ENCODE measurements at regions not wholly inside any gene's neighbourhood (a gene's known extent, or its start where the extent isn't known, plus 50 kb on each side); places are given as distances from the start of the nearest gene placed in this dataset.

DNA sequence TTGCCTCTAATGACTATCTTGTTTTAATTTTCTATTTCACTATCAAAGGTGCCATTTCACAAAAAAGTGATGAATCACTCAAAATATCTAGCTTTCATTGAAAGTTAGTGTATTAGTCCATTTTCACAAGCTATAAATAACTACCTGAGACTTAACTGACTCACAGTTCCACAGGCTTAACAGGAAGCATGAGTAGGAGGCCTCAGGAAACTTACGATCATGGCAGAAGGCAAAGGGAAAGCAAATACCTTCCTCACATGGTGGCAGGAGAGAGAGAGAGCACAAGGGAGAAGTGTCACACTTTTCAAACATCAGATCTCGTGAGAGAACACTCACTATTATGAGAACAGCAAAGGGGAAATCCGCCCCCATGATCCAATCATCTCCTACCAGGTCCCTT, 1220.4 kb upstream of the ZEB2 start:
- TF ChIP-seq POLR2AphosphoS5 (IDR thresholded peaks at IDR 0.05; ENCODE audit: low read depth) = no peak
- TF ChIP-seq, protein P1, sequence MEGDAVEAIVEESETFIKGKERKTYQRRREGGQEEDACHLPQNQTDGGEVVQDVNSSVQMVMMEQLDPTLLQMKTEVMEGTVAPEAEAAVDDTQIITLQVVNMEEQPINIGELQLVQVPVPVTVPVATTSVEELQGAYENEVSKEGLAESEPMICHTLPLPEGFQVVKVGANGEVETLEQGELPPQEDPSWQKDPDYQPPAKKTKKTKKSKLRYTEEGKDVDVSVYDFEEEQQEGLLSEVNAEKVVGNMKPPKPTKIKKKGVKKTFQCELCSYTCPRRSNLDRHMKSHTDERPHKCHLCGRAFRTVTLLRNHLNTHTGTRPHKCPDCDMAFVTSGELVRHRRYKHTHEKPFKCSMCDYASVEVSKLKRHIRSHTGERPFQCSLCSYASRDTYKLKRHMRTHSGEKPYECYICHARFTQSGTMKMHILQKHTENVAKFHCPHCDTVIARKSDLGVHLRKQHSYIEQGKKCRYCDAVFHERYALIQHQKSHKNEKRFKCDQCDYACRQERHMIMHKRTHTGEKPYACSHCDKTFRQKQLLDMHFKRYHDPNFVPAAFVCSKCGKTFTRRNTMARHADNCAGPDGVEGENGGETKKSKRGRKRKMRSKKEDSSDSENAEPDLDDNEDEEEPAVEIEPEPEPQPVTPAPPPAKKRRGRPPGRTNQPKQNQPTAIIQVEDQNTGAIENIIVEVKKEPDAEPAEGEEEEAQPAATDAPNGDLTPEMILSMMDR (conservative IDR thresholded peaks at IDR 0.05; ENCODE audit: low read depth in 2 of 2) = no peak
- TF ChIP-seq EZH2phosphoT487 (IDR thresholded peaks at IDR 0.05; ENCODE audit: unreplicated experiment) = no peak
- TF ChIP-seq JUNB (IDR thresholded peaks at IDR 0.05; ENCODE audit: unreplicated experiment) = no peak
- TF ChIP-seq EZH2 (IDR thresholded peaks at IDR 0.05; ENCODE audit: low read depth, unreplicated experiment) = no peak
- TF ChIP-seq, protein P2, sequence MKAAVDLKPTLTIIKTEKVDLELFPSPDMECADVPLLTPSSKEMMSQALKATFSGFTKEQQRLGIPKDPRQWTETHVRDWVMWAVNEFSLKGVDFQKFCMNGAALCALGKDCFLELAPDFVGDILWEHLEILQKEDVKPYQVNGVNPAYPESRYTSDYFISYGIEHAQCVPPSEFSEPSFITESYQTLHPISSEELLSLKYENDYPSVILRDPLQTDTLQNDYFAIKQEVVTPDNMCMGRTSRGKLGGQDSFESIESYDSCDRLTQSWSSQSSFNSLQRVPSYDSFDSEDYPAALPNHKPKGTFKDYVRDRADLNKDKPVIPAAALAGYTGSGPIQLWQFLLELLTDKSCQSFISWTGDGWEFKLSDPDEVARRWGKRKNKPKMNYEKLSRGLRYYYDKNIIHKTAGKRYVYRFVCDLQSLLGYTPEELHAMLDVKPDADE (IDR thresholded peaks at IDR 0.05) = no peak

Data from GM23338 (cell line).